ENCODE measurements at regions not wholly inside any gene's neighbourhood (a gene's known extent, or its start where the extent isn't known, plus 50 kb on each side); places are given as distances from the start of the nearest gene placed in this dataset.

DNA sequence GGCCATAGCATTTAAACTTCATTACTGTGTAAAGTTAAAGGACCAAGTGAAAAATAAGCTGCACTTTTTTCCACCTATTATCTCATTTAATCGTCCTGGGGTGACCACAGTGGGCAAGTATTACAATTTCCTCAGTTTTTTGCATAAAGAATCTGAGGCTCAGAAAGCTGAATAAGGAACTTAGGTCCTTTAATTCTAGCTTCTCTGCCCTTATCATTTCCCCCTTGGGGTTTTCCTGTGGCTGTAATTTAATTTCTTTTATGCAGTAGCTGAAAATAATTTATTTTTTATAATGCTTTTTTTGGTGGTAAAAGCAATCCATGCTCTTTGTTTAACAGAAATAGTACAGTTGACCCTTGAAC lies 59.8 kb upstream of the RCBTB2 start:
- intact Hi-C loops (cut with micrococcal nuclease) (loop anchor here (10.0 kb wide), 1 partner anchor 1618 kb away; no protein-coding TSS in a partner anchor), dilution Hi-C loops (cut with MboI; ENCODE audit: extremely low pct_ligation_motif_present, low sequenced_read_pairs) (no loop called here)
- no peak for FAIRE-seq
- Histone ChIP-seq H3K4me1 (ENCODE audit: control insufficient read depth, extremely low read depth, insufficient read depth, low read length) (no peaks in the 10 kb centered on the region), H3K27me3 (ENCODE audit: control insufficient read depth in 2 of 2, insufficient read depth in 2 of 2, low read length in 2 of 2) (peaks cover 1 to 5% of the 10 kb centered on the region in 2 experiments), H3K4me2 (ENCODE audit: insufficient read depth, low read length) (no peak overlapping the region), H3K9ac (replicated peaks; ENCODE audit: extremely low read depth, insufficient read depth, low read length) (no peak overlapping the region), H3K27ac (ENCODE audit: insufficient read depth, low read depth, low read length) (no peak overlapping the region), H3K36me3 (ENCODE audit: control insufficient read depth in 2 of 2, extremely low read depth in 1 of 2, insufficient read depth in 2 of 2, low read length in 2 of 2) (no peaks in the 10 kb centered on the region), H4K20me1 (replicated peaks; ENCODE audit: control insufficient read depth, extremely low read depth, insufficient read depth, low read length) (no peaks in the 10 kb centered on the region), H3K79me2 (ENCODE audit: control insufficient read depth, insufficient read depth, low read length) (no peaks in the 10 kb centered on the region), H2AFZ (ENCODE audit: low read depth, low read length) (no peak overlapping the region), H3K9me1 (replicated peaks; ENCODE audit: control insufficient read depth, extremely low read depth, insufficient read depth, low read length) (no peaks in the 10 kb centered on the region), H3K9me3 (replicated peaks; ENCODE audit: control insufficient read depth, insufficient read depth, low read length) (no peaks in the 10 kb centered on the region), H3K4me3 (replicated peaks in 1 of 3; ENCODE audit: insufficient read depth in 1 of 3, low read depth in 1 of 3, low read length in 3 of 3) (no peak overlapping the region)
- ChIA-PET CTCF (interaction anchor here (1.1 to 9.7 kb wide), 4 partner anchors 10 to 176 kb away, joined by 3 to 131 read pairs (median 8); no protein-coding TSS in a partner anchor), POLR2A (no interaction called here)
- BruUV-seq (replicated peaks), result no TSS peak
- no peak for DNase-seq (ENCODE audit: low read depth, low spot score)
- TF ChIP-seq POLR2AphosphoS5 (IDR thresholded peaks at IDR 0.05; ENCODE audit: insufficient read depth, low read depth, low read length) (no peak), GATA2 (IDR thresholded peaks at IDR 0.05; ENCODE audit: insufficient read depth, insufficient read length, low read depth, low read length) (no peak), FOS (IDR thresholded peaks at IDR 0.05; ENCODE audit: borderline replicate concordance, insufficient read depth, low read length) (no peak), POLR2A (IDR thresholded peaks at IDR 0.05; ENCODE audit: low read depth, low read length) (no peak), EZH2 (IDR thresholded peaks at IDR 0.05; ENCODE audit: borderline replicate concordance, low read depth, low read length, severe bottlenecking) (no peak), MYC (IDR thresholded peaks at IDR 0.05; ENCODE audit: low read depth, low read length) (no peak), JUN (IDR thresholded peaks at IDR 0.05; ENCODE audit: borderline replicate concordance, insufficient read depth, insufficient read length, low read depth) (no peak)
- TF ChIP-seq, protein P1, sequence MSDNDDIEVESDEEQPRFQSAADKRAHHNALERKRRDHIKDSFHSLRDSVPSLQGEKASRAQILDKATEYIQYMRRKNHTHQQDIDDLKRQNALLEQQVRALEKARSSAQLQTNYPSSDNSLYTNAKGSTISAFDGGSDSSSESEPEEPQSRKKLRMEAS (IDR thresholded peaks at IDR 0.05; ENCODE audit: insufficient read depth, insufficient read length), result no peak
- TF ChIP-seq, protein P2, sequence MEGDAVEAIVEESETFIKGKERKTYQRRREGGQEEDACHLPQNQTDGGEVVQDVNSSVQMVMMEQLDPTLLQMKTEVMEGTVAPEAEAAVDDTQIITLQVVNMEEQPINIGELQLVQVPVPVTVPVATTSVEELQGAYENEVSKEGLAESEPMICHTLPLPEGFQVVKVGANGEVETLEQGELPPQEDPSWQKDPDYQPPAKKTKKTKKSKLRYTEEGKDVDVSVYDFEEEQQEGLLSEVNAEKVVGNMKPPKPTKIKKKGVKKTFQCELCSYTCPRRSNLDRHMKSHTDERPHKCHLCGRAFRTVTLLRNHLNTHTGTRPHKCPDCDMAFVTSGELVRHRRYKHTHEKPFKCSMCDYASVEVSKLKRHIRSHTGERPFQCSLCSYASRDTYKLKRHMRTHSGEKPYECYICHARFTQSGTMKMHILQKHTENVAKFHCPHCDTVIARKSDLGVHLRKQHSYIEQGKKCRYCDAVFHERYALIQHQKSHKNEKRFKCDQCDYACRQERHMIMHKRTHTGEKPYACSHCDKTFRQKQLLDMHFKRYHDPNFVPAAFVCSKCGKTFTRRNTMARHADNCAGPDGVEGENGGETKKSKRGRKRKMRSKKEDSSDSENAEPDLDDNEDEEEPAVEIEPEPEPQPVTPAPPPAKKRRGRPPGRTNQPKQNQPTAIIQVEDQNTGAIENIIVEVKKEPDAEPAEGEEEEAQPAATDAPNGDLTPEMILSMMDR (IDR thresholded peaks at IDR 0.05; ENCODE audit: extremely low read depth in 1 of 2, insufficient read depth in 1 of 2, low read depth in 1 of 2, low read length in 2 of 2), result no peak
